GM12878 (cell line): ENCODE measurements at regions not wholly inside any gene's neighbourhood (a gene's known extent, or its start where the extent isn't known, plus 50 kb on each side); places are given as distances from the start of the nearest gene placed in this dataset.
A peak's percentile ranks its signal among the peaks of the same experiment; 100 is the strongest.

Experiments used
- ATAC-seq: fragments of 200-7000 bp; cut with Tn5 transposase; 3 replicates; pipeline ENCODE4 v1.9.1; 2020; ENCODE audit warnings: mild to moderate bottlenecking, moderate library complexity
- BruUV-seq: library from RNA; stranded (reverse); fragments of 400-500 nt; replicated peaks from 2 replicates; lab custom pipeline; 2021; lab: Mats Ljungman, UMichigan
- CTCF ChIA-PET: fragments of 300-600 bp; sonication (Branson Sonifier 250); formaldehyde crosslinking; extraction: SDS; loops from one replicate; lab custom pipeline; 2021; ENCODE audit warnings: inconsistent platforms; lab: Yijun Ruan, JAX
- POLR2A ChIA-PET: fragments of 350-600 bp; formaldehyde crosslinking; extraction: SDS; loops from one replicate; lab custom pipeline; 2021; ENCODE audit warnings: inconsistent platforms; lab: Charles Lee
- RAD21 ChIA-PET: fragments of 300-600 bp; sonication (Branson Sonifier 250); formaldehyde crosslinking; loops from one replicate; lab custom pipeline; 2023; ENCODE audit warnings: antibody characterized with exemption; ENCODE audit not compliant: unreplicated experiment; lab: Charles Lee
- SMC1A ChIA-PET: fragments of 300-600 bp; sonication (Branson Sonifier 250); formaldehyde crosslinking; loops from one replicate; lab custom pipeline; 2023; ENCODE audit not compliant: unreplicated experiment, uncharacterized antibody; lab: Charles Lee
- DNase-seq: peaks from one replicate; pipeline ENCODE4 v3.0.0-alpha.2; 2011; ENCODE audit warnings: low read depth, low spot score
- FAIRE-seq: peaks from 3 replicates; lab custom pipeline; 2011; peaks lifted over from hg19 to GRCh38; lab: Jason Lieb, UNC
- H2AFZ ChIP-seq: 2 replicates; pipeline ENCODE4 v1.6.0; 2011; ENCODE audit warnings: low read depth, low read length, control low read depth; ENCODE audit not compliant: control insufficient read depth
- H3K27ac ChIP-seq: 2 replicates; pipeline ENCODE4 v1.5.1; 2011; ENCODE audit warnings: control low read depth; ENCODE audit not compliant: control insufficient read depth, insufficient read depth
- H3K27me3 ChIP-seq, 2 experiments: replicated peaks in 1 of 2; 2 replicates each; pipeline versions ENCODE4 v1.6.0 to v1.6.1; 2011; ENCODE audit warnings: low read length in 1 of 2; ENCODE audit not compliant: control insufficient read depth in 2 of 2, insufficient read depth in 2 of 2
- H3K36me3 ChIP-seq, 2 experiments: 2 replicates each; pipeline ENCODE4 v1.5.1; 2011; ENCODE audit warnings: low read length in 1 of 2; ENCODE audit not compliant: control insufficient read depth in 2 of 2, insufficient read depth in 2 of 2
- H3K4me1 ChIP-seq: 2 replicates; pipeline ENCODE4 v1.6.1; 2011; ENCODE audit warnings: mild to moderate bottlenecking, low read length, moderate library complexity, mixed read lengths; ENCODE audit not compliant: control insufficient read depth, insufficient read depth
- H3K4me2 ChIP-seq: 2 replicates; pipeline ENCODE4 v1.6.0; 2011; ENCODE audit warnings: control low read depth; ENCODE audit not compliant: control insufficient read depth, insufficient read depth
- H3K4me3 ChIP-seq: fragments of 200-600 bp; sonication (generic); 2 replicates; pipeline ENCODE4 v1.5.1; 2016
- H3K79me2 ChIP-seq: 2 replicates; pipeline ENCODE4 v1.6.0; 2011; ENCODE audit warnings: low read length; ENCODE audit not compliant: control insufficient read depth, insufficient read depth
- H3K9ac ChIP-seq: 2 replicates; pipeline ENCODE4 v1.8.0; 2011; ENCODE audit warnings: low read length, control low read depth, mixed read lengths; ENCODE audit not compliant: control insufficient read depth, insufficient read depth
- H3K9me3 ChIP-seq: replicated peaks from 3 replicates; pipeline ENCODE4 v1.5.1; 2011; ENCODE audit warnings: mild to moderate bottlenecking, low read length; ENCODE audit not compliant: control insufficient read depth, insufficient read depth
- H4K20me1 ChIP-seq: 2 replicates; pipeline ENCODE4 v1.6.0; 2011; ENCODE audit not compliant: control insufficient read depth, insufficient read depth
- ASH2L ChIP-seq: fragments of 300-600, 200-600 bp; sonication (generic); IDR thresholded peaks from 2 replicates; pipeline ENCODE4 v1.6.1; 2017; ENCODE audit warnings: low read depth, mild to moderate bottlenecking, borderline replicate concordance
- BACH1 ChIP-seq: fragments of 450-650 bp; IDR thresholded peaks from 2 replicates; pipeline ENCODE4 v1.6.1; 2017; ENCODE audit warnings: mild to moderate bottlenecking, borderline replicate concordance
- CHD2 ChIP-seq: IDR thresholded peaks from 2 replicates; pipeline ENCODE4 v1.6.1; 2011; ENCODE audit warnings: low read depth, low read length, improper control_type of control experiment, borderline replicate concordance
- ETV6 ChIP-seq, 2 experiments: fragments of 450-650 bp in 1 of 2; IDR thresholded peaks in 1 of 2; conservative IDR thresholded peaks in 1 of 2; 2 replicates each; pipeline ENCODE4 v1.6.1; 2014; ENCODE audit warnings: antibody characterized with exemption in 1 of 2, borderline replicate concordance in 1 of 2, low read depth in 1 of 2, mild to moderate bottlenecking in 1 of 2, moderate library complexity in 1 of 2
- LARP7 ChIP-seq: fragments of 450-650 bp; IDR thresholded peaks from 2 replicates; pipeline ENCODE4 v1.6.1; 2017; ENCODE audit warnings: mild to moderate bottlenecking
- NR2F1 ChIP-seq: fragments of 450-650 bp; conservative IDR thresholded peaks from 2 replicates; pipeline ENCODE4 v1.6.1; 2017; ENCODE audit warnings: mild to moderate bottlenecking
- SMARCA5 ChIP-seq: fragments of 450-650 bp; IDR thresholded peaks from 2 replicates; pipeline ENCODE4 v1.6.1; 2017; ENCODE audit warnings: mild to moderate bottlenecking
- STAT1 ChIP-seq: fragments of 450-650 bp; conservative IDR thresholded peaks from 2 replicates; pipeline ENCODE4 v1.6.1; 2014; ENCODE audit warnings: antibody characterized with exemption, mild to moderate bottlenecking
- TBL1XR1 ChIP-seq: IDR thresholded peaks from 2 replicates; pipeline ENCODE4 v1.6.1; 2012; ENCODE audit warnings: low read depth, low read length, improper control_type of control experiment
- YY1 ChIP-seq: IDR thresholded peaks from 2 replicates; pipeline ENCODE4 v1.6.1; 2011; ENCODE audit warnings: low read depth, mild to moderate bottlenecking, low read length
- ZNF24 ChIP-seq: fragments of 450-650 bp; IDR thresholded peaks from 2 replicates; pipeline ENCODE4 v1.6.1; 2017; ENCODE audit warnings: antibody characterized with exemption, mild to moderate bottlenecking
- WGBS: methylation state at CpG from one replicate; pipeline ENCODE4 v1.1.6; 2016; ENCODE audit warnings: low lambda C conversion rate; ENCODE audit not compliant: insufficient replicate concordance, insufficient coverage; ENCODE audit errors: missing lambda C conversion rate; 5-methylcytosine and 5-hydroxymethylcytosine counted together
- in situ Hi-C: fragments of 300-500 bp; cut with MboI; formaldehyde crosslinking; loops from 9 replicates; pipeline ENCODE4 v1.14.3; 2018; ENCODE audit warnings: mixed read lengths
- intact Hi-C: fragments of 100-400 bp; cut with micrococcal nuclease; formaldehyde crosslinking; loops from one replicate; pipeline ENCODE4 v1.14.2; 2022; ENCODE audit not compliant: unreplicated experiment
- TF ChIP-seq, protein P1 (sequence below): fragments of 150-350 bp; IDR thresholded peaks from 2 replicates; pipeline ENCODE4 v1.6.1; 2016; ENCODE audit warnings: low read depth, low read length
- TF ChIP-seq, protein P2 (sequence below): fragments of 450-650 bp; IDR thresholded peaks from 2 replicates; pipeline ENCODE4 v1.6.1; 2018; ENCODE audit warnings: borderline replicate concordance, mild to moderate bottlenecking; ENCODE audit not compliant: partially characterized antibody

- TF ChIP-seq ZNF24: no peak
- no peak for TF ChIP-seq NR2F1
- no peak for TF ChIP-seq SMARCA5
- no peak for TF ChIP-seq TBL1XR1
- TF ChIP-seq, protein P1, sequence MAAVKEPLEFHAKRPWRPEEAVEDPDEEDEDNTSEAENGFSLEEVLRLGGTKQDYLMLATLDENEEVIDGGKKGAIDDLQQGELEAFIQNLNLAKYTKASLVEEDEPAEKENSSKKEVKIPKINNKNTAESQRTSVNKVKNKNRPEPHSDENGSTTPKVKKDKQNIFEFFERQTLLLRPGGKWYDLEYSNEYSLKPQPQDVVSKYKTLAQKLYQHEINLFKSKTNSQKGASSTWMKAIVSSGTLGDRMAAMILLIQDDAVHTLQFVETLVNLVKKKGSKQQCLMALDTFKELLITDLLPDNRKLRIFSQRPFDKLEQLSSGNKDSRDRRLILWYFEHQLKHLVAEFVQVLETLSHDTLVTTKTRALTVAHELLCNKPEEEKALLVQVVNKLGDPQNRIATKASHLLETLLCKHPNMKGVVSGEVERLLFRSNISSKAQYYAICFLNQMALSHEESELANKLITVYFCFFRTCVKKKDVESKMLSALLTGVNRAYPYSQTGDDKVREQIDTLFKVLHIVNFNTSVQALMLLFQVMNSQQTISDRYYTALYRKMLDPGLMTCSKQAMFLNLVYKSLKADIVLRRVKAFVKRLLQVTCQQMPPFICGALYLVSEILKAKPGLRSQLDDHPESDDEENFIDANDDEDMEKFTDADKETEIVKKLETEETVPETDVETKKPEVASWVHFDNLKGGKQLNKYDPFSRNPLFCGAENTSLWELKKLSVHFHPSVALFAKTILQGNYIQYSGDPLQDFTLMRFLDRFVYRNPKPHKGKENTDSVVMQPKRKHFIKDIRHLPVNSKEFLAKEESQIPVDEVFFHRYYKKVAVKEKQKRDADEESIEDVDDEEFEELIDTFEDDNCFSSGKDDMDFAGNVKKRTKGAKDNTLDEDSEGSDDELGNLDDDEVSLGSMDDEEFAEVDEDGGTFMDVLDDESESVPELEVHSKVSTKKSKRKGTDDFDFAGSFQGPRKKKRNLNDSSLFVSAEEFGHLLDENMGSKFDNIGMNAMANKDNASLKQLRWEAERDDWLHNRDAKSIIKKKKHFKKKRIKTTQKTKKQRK: no peak
- Histone ChIP-seq H3K27me3 (no peaks in the 10 kb centered on the region), H3K27ac (no peak overlapping the region), H3K79me2 (no peaks in the 10 kb centered on the region), H2AFZ (no peak overlapping the region), H3K9ac (no peak overlapping the region), H3K9me3 (no peaks in the 10 kb centered on the region; the same call in 2 of the 3 replicates), H3K36me3 (no peaks in the 10 kb centered on the region), H4K20me1 (no peaks in the 10 kb centered on the region), H3K4me1 (no peaks in the 10 kb centered on the region), H3K4me2 (no peak overlapping the region), H3K4me3 (no peak overlapping the region)
- no peak for DNase-seq
- BruUV-seq: no TSS peak
- intact Hi-C loops: no loop called here
- ChIA-PET RAD21 (no interaction called here), SMC1A (no interaction called here), CTCF (no interaction called here), POLR2A (no interaction called here)
- no peak for FAIRE-seq
- no peak for ATAC-seq
- in situ Hi-C loops: no loop called here
These were observed 662.5 kb downstream of the TYW1 start for GRCh38 chr7:67659091-67659490.

- Histone ChIP-seq H2AFZ (no peak overlapping the region), H3K4me2 (no peak overlapping the region), H3K4me3 (no peak overlapping the region), H3K79me2 (no peaks in the 10 kb centered on the region), H3K36me3 (no peaks in the 10 kb centered on the region), H3K4me1 (no peaks in the 10 kb centered on the region), H4K20me1 (no peaks in the 10 kb centered on the region), H3K9me3 (no peaks in the 10 kb centered on the region; the same call in 2 of the 3 replicates), H3K27me3 (no peaks in the 10 kb centered on the region), H3K27ac (no peak overlapping the region), H3K9ac (no peak overlapping the region)
- WGBS: 0% methylated on average over 1 of the region's 1 CpG
- in situ Hi-C loops: no loop called here
- intact Hi-C loops: no loop called here
- ChIA-PET POLR2A (no interaction called here), RAD21 (no interaction called here), SMC1A (no interaction called here), CTCF (no interaction called here)
- no peak for ATAC-seq
- FAIRE-seq: no peak
- DNase-seq: no peak
- TF ChIP-seq LARP7 (no peak), ASH2L (no peak), BACH1 (no peak), STAT1 (no peak), CHD2 (no peak), ETV6 (conservative IDR thresholded peaks at IDR 0.05 in 1 of 2, IDR thresholded peaks at IDR 0.05 in 1 of 2; ENCODE audit: borderline replicate concordance in 1 of 2, low read depth in 1 of 2) (no peak), YY1 (peak; percentile 89)
- TF ChIP-seq, protein P2, sequence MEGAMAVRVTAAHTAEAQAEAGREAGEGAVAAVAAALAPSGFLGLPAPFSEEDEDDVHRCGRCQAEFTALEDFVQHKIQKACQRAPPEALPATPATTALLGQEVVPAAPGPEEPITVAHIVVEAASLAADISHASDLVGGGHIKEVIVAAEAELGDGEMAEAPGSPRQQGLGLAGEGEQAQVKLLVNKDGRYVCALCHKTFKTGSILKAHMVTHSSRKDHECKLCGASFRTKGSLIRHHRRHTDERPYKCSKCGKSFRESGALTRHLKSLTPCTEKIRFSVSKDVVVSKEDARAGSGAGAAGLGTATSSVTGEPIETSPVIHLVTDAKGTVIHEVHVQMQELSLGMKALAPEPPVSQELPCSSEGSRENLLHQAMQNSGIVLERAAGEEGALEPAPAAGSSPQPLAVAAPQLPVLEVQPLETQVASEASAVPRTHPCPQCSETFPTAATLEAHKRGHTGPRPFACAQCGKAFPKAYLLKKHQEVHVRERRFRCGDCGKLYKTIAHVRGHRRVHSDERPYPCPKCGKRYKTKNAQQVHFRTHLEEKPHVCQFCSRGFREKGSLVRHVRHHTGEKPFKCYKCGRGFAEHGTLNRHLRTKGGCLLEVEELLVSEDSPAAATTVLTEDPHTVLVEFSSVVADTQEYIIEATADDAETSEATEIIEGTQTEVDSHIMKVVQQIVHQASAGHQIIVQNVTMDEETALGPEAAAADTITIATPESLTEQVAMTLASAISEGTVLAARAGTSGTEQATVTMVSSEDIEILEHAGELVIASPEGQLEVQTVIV: no peak
- no TSS peak for BruUV-seq
These were observed 666.2 kb downstream of the TYW1 start for GRCh38 chr7:67662804-67663203.
